ENCODE measurements at regions not wholly inside any gene's neighbourhood (a gene's known extent, or its start where the extent isn't known, plus 50 kb on each side); places are given as distances from the start of the nearest gene placed in this dataset.

DNA sequence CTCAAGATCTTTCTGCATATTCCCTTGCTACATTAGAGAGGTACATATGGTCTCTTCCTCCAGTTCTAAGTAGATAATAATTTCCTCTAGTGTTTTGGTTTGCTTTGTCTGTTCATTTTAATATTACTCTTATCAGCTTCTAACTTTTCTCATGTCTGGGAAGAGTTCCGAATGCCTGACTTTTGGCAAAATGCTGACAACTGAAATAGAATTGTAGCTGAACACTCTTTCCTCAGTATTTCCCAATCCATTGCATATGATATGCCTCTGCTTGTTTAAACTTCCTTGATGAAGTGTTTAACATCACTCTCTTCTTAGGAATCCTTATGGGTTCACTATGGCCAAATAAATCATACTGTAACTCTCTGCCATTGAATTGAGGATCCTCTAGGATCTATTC is 1510.1 kb downstream of the MRPL39 start:
- peaks cover 86% of the 10 kb centered on the region for H3K9me3 Mint-ChIP-seq

More for the DNA sequence above, 1510.1 kb downstream of the MRPL39 start:
- Histone ChIP-seq H4K20me1 (replicated peaks; ENCODE audit: insufficient read depth) (no peaks in the 10 kb centered on the region), H3K36me3 (ENCODE audit: insufficient read depth) (no peaks in the 10 kb centered on the region), H2AFZ (no peak overlapping the region), H3K79me2 (replicated peaks; ENCODE audit: insufficient read depth) (no peaks in the 10 kb centered on the region), H3F3A (replicated peaks; ENCODE audit: low read depth) (no peaks in the 10 kb centered on the region), H3K27ac (ENCODE audit: low read depth) (no peak overlapping the region), H3K9me2 (ENCODE audit: insufficient read depth) (no peaks in the 10 kb centered on the region), H3K27me3 (ENCODE audit: insufficient read depth) (no peaks in the 10 kb centered on the region), H3K4me3 (no peak overlapping the region), H3K4me2 (no peak overlapping the region), H3K4me1 (ENCODE audit: insufficient read depth) (no peaks in the 10 kb centered on the region)
- ATAC-seq (no peak), DNase-seq (ENCODE audit: low spot score) (no peak)
- Mint-ChIP-seq H3K27me3 (ENCODE audit: insufficient read depth, low read depth, poor library complexity) (no peaks in the 10 kb centered on the region), H3K4me3 (no peak overlapping the region), H3K27ac (no peak overlapping the region), H3K36me3 (ENCODE audit: low read depth) (peaks cover 4% of the 10 kb centered on the region; the same call in 2 of the 3 replicates), H3K4me1 (no peaks in the 10 kb centered on the region)
- TF ChIP-seq EZH2 (IDR thresholded peaks at IDR 0.05; ENCODE audit: low read depth, unreplicated experiment) (no peak), ZNF331 (CRISPR knock-in tag; IDR thresholded peaks at IDR 0.05; ENCODE audit: low read depth) (no peak), ZNF114 (CRISPR knock-in tag; IDR thresholded peaks at IDR 0.05) (no peak), STAT1 (IDR thresholded peaks at IDR 0.05; ENCODE audit: unreplicated experiment) (no peak), JUNB (IDR thresholded peaks at IDR 0.05; ENCODE audit: unreplicated experiment) (no peak), NANOG (IDR thresholded peaks at IDR 0.05; ENCODE audit: borderline replicate concordance) (no peak), POLR2AphosphoS5 (IDR thresholded peaks at IDR 0.05; ENCODE audit: low read depth) (no peak), CREB1 (CRISPR knock-in tag; IDR thresholded peaks at IDR 0.05; ENCODE audit: low read depth) (no peak), EZH2phosphoT487 (IDR thresholded peaks at IDR 0.05; ENCODE audit: unreplicated experiment) (no peak)
- TF ChIP-seq, protein P1, sequence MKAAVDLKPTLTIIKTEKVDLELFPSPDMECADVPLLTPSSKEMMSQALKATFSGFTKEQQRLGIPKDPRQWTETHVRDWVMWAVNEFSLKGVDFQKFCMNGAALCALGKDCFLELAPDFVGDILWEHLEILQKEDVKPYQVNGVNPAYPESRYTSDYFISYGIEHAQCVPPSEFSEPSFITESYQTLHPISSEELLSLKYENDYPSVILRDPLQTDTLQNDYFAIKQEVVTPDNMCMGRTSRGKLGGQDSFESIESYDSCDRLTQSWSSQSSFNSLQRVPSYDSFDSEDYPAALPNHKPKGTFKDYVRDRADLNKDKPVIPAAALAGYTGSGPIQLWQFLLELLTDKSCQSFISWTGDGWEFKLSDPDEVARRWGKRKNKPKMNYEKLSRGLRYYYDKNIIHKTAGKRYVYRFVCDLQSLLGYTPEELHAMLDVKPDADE (IDR thresholded peaks at IDR 0.05) = no peak
- TF ChIP-seq, protein P2, sequence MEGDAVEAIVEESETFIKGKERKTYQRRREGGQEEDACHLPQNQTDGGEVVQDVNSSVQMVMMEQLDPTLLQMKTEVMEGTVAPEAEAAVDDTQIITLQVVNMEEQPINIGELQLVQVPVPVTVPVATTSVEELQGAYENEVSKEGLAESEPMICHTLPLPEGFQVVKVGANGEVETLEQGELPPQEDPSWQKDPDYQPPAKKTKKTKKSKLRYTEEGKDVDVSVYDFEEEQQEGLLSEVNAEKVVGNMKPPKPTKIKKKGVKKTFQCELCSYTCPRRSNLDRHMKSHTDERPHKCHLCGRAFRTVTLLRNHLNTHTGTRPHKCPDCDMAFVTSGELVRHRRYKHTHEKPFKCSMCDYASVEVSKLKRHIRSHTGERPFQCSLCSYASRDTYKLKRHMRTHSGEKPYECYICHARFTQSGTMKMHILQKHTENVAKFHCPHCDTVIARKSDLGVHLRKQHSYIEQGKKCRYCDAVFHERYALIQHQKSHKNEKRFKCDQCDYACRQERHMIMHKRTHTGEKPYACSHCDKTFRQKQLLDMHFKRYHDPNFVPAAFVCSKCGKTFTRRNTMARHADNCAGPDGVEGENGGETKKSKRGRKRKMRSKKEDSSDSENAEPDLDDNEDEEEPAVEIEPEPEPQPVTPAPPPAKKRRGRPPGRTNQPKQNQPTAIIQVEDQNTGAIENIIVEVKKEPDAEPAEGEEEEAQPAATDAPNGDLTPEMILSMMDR (conservative IDR thresholded peaks at IDR 0.05; ENCODE audit: low read depth in 2 of 2) = no peak
- TF ChIP-seq, protein P3, sequence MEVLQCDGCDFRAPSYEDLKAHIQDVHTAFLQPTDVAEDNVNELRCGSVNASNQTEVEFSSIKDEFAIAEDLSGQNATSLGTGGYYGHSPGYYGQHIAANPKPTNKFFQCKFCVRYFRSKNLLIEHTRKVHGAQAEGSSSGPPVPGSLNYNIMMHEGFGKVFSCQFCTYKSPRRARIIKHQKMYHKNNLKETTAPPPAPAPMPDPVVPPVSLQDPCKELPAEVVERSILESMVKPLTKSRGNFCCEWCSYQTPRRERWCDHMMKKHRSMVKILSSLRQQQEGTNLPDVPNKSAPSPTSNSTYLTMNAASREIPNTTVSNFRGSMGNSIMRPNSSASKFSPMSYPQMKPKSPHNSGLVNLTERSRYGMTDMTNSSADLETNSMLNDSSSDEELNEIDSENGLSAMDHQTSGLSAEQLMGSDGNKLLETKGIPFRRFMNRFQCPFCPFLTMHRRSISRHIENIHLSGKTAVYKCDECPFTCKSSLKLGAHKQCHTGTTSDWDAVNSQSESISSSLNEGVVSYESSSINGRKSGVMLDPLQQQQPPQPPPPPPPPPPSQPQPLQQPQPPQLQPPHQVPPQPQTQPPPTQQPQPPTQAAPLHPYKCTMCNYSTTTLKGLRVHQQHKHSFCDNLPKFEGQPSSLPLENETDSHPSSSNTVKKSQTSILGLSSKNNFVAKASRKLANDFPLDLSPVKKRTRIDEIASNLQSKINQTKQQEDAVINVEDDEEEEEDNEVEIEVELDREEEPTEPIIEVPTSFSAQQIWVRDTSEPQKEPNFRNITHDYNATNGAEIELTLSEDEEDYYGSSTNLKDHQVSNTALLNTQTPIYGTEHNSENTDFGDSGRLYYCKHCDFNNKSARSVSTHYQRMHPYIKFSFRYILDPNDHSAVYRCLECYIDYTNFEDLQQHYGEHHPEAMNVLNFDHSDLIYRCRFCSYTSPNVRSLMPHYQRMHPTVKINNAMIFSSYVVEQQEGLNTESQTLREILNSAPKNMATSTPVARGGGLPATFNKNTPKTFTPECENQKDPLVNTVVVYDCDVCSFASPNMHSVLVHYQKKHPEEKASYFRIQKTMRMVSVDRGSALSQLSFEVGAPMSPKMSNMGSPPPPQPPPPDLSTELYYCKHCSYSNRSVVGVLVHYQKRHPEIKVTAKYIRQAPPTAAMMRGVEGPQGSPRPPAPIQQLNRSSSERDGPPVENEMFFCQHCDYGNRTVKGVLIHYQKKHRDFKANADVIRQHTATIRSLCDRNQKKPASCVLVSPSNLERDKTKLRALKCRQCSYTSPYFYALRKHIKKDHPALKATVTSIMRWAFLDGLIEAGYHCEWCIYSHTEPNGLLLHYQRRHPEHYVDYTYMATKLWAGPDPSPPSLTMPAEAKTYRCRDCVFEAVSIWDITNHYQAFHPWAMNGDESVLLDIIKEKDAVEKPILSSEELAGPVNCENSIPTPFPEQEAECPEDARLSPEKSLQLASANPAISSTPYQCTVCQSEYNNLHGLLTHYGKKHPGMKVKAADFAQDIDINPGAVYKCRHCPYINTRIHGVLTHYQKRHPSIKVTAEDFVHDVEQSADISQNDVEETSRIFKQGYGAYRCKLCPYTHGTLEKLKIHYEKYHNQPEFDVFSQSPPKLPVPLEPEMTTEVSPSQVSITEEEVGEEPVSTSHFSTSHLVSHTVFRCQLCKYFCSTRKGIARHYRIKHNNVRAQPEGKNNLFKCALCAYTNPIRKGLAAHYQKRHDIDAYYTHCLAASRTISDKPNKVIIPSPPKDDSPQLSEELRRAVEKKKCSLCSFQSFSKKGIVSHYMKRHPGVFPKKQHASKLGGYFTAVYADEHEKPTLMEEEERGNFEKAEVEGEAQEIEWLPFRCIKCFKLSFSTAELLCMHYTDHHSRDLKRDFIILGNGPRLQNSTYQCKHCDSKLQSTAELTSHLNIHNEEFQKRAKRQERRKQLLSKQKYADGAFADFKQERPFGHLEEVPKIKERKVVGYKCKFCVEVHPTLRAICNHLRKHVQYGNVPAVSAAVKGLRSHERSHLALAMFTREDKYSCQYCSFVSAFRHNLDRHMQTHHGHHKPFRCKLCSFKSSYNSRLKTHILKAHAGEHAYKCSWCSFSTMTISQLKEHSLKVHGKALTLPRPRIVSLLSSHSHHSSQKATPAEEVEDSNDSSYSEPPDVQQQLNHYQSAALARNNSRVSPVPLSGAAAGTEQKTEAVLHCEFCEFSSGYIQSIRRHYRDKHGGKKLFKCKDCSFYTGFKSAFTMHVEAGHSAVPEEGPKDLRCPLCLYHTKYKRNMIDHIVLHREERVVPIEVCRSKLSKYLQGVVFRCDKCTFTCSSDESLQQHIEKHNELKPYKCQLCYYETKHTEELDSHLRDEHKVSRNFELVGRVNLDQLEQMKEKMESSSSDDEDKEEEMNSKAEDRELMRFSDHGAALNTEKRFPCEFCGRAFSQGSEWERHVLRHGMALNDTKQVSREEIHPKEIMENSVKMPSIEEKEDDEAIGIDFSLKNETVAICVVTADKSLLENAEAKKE (CRISPR knock-in tag; IDR thresholded peaks at IDR 0.05) = no peak
- TF ChIP-seq, protein P4, sequence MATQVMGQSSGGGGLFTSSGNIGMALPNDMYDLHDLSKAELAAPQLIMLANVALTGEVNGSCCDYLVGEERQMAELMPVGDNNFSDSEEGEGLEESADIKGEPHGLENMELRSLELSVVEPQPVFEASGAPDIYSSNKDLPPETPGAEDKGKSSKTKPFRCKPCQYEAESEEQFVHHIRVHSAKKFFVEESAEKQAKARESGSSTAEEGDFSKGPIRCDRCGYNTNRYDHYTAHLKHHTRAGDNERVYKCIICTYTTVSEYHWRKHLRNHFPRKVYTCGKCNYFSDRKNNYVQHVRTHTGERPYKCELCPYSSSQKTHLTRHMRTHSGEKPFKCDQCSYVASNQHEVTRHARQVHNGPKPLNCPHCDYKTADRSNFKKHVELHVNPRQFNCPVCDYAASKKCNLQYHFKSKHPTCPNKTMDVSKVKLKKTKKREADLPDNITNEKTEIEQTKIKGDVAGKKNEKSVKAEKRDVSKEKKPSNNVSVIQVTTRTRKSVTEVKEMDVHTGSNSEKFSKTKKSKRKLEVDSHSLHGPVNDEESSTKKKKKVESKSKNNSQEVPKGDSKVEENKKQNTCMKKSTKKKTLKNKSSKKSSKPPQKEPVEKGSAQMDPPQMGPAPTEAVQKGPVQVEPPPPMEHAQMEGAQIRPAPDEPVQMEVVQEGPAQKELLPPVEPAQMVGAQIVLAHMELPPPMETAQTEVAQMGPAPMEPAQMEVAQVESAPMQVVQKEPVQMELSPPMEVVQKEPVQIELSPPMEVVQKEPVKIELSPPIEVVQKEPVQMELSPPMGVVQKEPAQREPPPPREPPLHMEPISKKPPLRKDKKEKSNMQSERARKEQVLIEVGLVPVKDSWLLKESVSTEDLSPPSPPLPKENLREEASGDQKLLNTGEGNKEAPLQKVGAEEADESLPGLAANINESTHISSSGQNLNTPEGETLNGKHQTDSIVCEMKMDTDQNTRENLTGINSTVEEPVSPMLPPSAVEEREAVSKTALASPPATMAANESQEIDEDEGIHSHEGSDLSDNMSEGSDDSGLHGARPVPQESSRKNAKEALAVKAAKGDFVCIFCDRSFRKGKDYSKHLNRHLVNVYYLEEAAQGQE (IDR thresholded peaks at IDR 0.05; ENCODE audit: unreplicated experiment) = no peak

Data from GM23338 (cell line).